Fibroblast of pulmonary artery (primary cell): ENCODE measurements at regions not wholly inside any gene's neighbourhood (a gene's known extent, or its start where the extent isn't known, plus 50 kb on each side); places are given as distances from the start of the nearest gene placed in this dataset.

ENCODE experiments used
- DNase-seq: peaks from one replicate; pipeline ENCODE4 v3.0.0-alpha.2; 2010; ENCODE audit warnings: low read depth
- H3K4me3 ChIP-seq: replicated peaks from 2 replicates; pipeline ENCODE4 v1.5.1; 2011; ENCODE audit warnings: low read depth, mild to moderate bottlenecking, control low read depth, low read length, moderate library complexity
- CTCF ChIP-seq: IDR thresholded peaks from 2 replicates; pipeline ENCODE4 v1.5.1; 2011; ENCODE audit warnings: mild to moderate bottlenecking, control low read depth, low read length, inconsistent platforms; ENCODE audit errors: missing control alignments

- H3K4me3 ChIP-seq: no peak overlapping the region
- no peak for TF ChIP-seq CTCF
- no peak for DNase-seq
Observed at GRCh38 chr6:137654365-137654981, 160.3 kb upstream of the OLIG3 start.

GRCh38 chr6:137655291-137655690 lies 161.1 kb upstream of the OLIG3 start:
- TF ChIP-seq CTCF: no peak
- no peak for DNase-seq
- no peak overlapping the region for H3K4me3 ChIP-seq

- no peak for TF ChIP-seq CTCF
Observed at GRCh38 chr6:137656735-137657134, 162.5 kb upstream of the OLIG3 start.

GRCh38 chr6:137657351-137657911 lies 163.2 kb upstream of the OLIG3 start:
- TF ChIP-seq CTCF: no peak
- no peak overlapping the region for H3K4me3 ChIP-seq
- DNase-seq: no peak

More at GRCh38 chr6:137656735-137657134, 162.5 kb upstream of the OLIG3 start:
- no peak for DNase-seq
- H3K4me3 ChIP-seq: no peak overlapping the region

- no peak for TF ChIP-seq CTCF
- DNase-seq: no peak
- H3K4me3 ChIP-seq: no peak overlapping the region
Observed at GRCh38 chr6:137658287-137658686, 164.1 kb upstream of the OLIG3 start.

- DNase-seq: no peak
- TF ChIP-seq CTCF: no peak
- H3K4me3 ChIP-seq: no peak overlapping the region
Observed at GRCh38 chr6:137659871-137660270, 165.7 kb upstream of the OLIG3 start.

GRCh38 chr6:137660296-137660731 lies 166.1 kb upstream of the OLIG3 start:
- TF ChIP-seq CTCF: no peak
- H3K4me3 ChIP-seq: no peak overlapping the region
- DNase-seq: no peak
